CD4-positive, CD25-positive, alpha-beta regulatory T cell (primary cell): ENCODE measurements at regions not wholly inside any gene's neighbourhood (a gene's known extent, or its start where the extent isn't known, plus 50 kb on each side); places are given as distances from the start of the nearest gene placed in this dataset.
A peak's percentile ranks its signal among the peaks of the same experiment; 100 is the strongest.

ENCODE experiments used
- ATAC-seq, 2 donors: fragments of 150-1000 bp; cut with Tn5 transposase; one replicate each; pipeline ENCODE4 v1.10.0; 2021; ENCODE audit warnings: low read depth in 2 of 2, moderate number of reproducible peaks in 2 of 2, moderate library complexity in 1 of 2
- DNase-seq, 3 donors: peaks; one replicate each; pipeline versions ENCODE4 v3.0.0 to v3.0.0-alpha.2; 2012 to 2022; ENCODE audit warnings: mixed read lengths in 1 of 3
- H3K27ac ChIP-seq: one replicate; pipeline ENCODE4 v1.7.0; 2013; ENCODE audit warnings: mild to moderate bottlenecking, low read length; ENCODE audit not compliant: insufficient read depth, poor library complexity, severe bottlenecking
- H3K27me3 ChIP-seq: one replicate; pipeline ENCODE4 v1.7.0; 2013; ENCODE audit warnings: low read length; ENCODE audit not compliant: control insufficient read depth, insufficient read depth
- H3K36me3 ChIP-seq: one replicate; pipeline ENCODE4 v1.7.0; 2013; ENCODE audit warnings: mild to moderate bottlenecking, low read length, moderate library complexity; ENCODE audit not compliant: control insufficient read depth, insufficient read depth
- H3K4me1 ChIP-seq: 2 replicates; pipeline ENCODE4 v1.7.0; 2013; ENCODE audit warnings: mild to moderate bottlenecking, low read length; ENCODE audit not compliant: insufficient read depth, control insufficient read depth, poor library complexity, severe bottlenecking
- H3K4me3 ChIP-seq: one replicate; pipeline ENCODE4 v1.7.0; 2013; ENCODE audit warnings: low read depth, mild to moderate bottlenecking, low read length, moderate library complexity
- H3K9me3 ChIP-seq, 2 experiments: 1 replicate in 1 of 2; 2 replicates in 1 of 2; pipeline ENCODE4 v1.7.0; 2013; ENCODE audit warnings: low read length in 2 of 2, mild to moderate bottlenecking in 1 of 2, moderate library complexity in 1 of 2; ENCODE audit not compliant: control insufficient read depth in 2 of 2
- H3K27ac Mint-ChIP-seq, 3 donors: one replicate each; pipeline ENCODE4 v1.8.0; 2020 to 2022; ENCODE audit warnings: mild to moderate bottlenecking in 3 of 3, mixed read lengths in 3 of 3, moderate library complexity in 2 of 3
- H3K27me3 Mint-ChIP-seq: one replicate; pipeline ENCODE4 v1.8.0; 2022; ENCODE audit warnings: mild to moderate bottlenecking, mixed read lengths
- H3K36me3 Mint-ChIP-seq: one replicate; pipeline ENCODE4 v1.8.0; 2020; ENCODE audit warnings: mixed read lengths
- H3K4me1 Mint-ChIP-seq, 4 donors: one replicate each; pipeline ENCODE4 v1.8.0; 2020 to 2022; ENCODE audit warnings: mixed read lengths in 4 of 4, mild to moderate bottlenecking in 1 of 4
- H3K4me3 Mint-ChIP-seq, 4 donors: one replicate each; pipeline ENCODE4 v1.8.0; 2020 to 2022; ENCODE audit warnings: mild to moderate bottlenecking in 4 of 4, mixed read lengths in 4 of 4, moderate library complexity in 3 of 4
- H3K9me3 Mint-ChIP-seq, 7 donors: one replicate each; pipeline ENCODE4 v1.8.0; 2020 to 2022; ENCODE audit warnings: mixed read lengths in 7 of 7, mild to moderate bottlenecking in 3 of 7, moderate library complexity in 2 of 7

- H3K4me3 ChIP-seq, result no peak overlapping the region
- H3K4me1 ChIP-seq, result no peaks in the 10 kb centered on the region
- Mint-ChIP-seq H3K27me3 (no peaks in the 10 kb centered on the region), H3K4me1 (peaks cover 0 to 5% (median 1%) of the 10 kb centered on the region in 4 donors), H3K9me3 (peaks cover 0 to 1% (median 0%) of the 10 kb centered on the region in 7 donors), H3K4me3 (no peak overlapping the region), H3K27ac (no peak overlapping the region), H3K36me3 (no peaks in the 10 kb centered on the region)
- DNase-seq (no peak), ATAC-seq (no peak)
- H3K36me3 ChIP-seq, result no peaks in the 10 kb centered on the region
- no peak overlapping the region for H3K27ac ChIP-seq
- H3K9me3 ChIP-seq, result no peaks in the 10 kb centered on the region
- H3K27me3 ChIP-seq, result no peaks in the 10 kb centered on the region
Measured at GRCh38 chr14:61638595-61639387, 56.5 kb upstream of the HIF1A start.

- no peaks in the 10 kb centered on the region for H3K27me3 ChIP-seq
- peaks cover 0 to 11% (median 3%) of the 10 kb centered on the region in 4 donors for H3K4me1 Mint-ChIP-seq
- no peaks in the 10 kb centered on the region for H3K4me1 ChIP-seq
- H3K9me3 ChIP-seq, result no peaks in the 10 kb centered on the region
- H3K27ac Mint-ChIP-seq, result no peak overlapping the region
- DNase-seq (no peak), ATAC-seq (no peak)
- no peaks in the 10 kb centered on the region for H3K36me3 Mint-ChIP-seq
- H3K9me3 Mint-ChIP-seq, result peaks cover 0 to 1% (median 0%) of the 10 kb centered on the region in 7 donors
- H3K27ac ChIP-seq, result no peak overlapping the region
- no peak overlapping the region for H3K4me3 Mint-ChIP-seq
- peaks cover 7% of the 10 kb centered on the region for H3K27me3 Mint-ChIP-seq
- no peaks in the 10 kb centered on the region for H3K36me3 ChIP-seq
- H3K4me3 ChIP-seq, result no peak overlapping the region
Measured at GRCh38 chr14:61640158-61641136, 54.9 kb upstream of the HIF1A start.

- Mint-ChIP-seq H3K27ac (no peak overlapping the region), H3K27me3 (peaks cover 7% of the 10 kb centered on the region), H3K4me3 (no peak overlapping the region), H3K36me3 (no peaks in the 10 kb centered on the region), H3K9me3 (peaks cover 0 to 1% (median 0%) of the 10 kb centered on the region in 7 donors), H3K4me1 (peaks cover 0 to 11% (median 3%) of the 10 kb centered on the region in 4 donors)
- Histone ChIP-seq H3K36me3 (no peaks in the 10 kb centered on the region), H3K4me3 (no peak overlapping the region), H3K9me3 (no peaks in the 10 kb centered on the region), H3K27me3 (no peaks in the 10 kb centered on the region), H3K27ac (no peak overlapping the region), H3K4me1 (no peaks in the 10 kb centered on the region)
- no peak for DNase-seq
- no peak for ATAC-seq
Measured at GRCh38 chr14:61641914-61642613, 53.2 kb upstream of the HIF1A start.

GRCh38 chr14:61642614-61642982 lies 52.7 kb upstream of the HIF1A start:
- H3K27ac ChIP-seq, result no peak overlapping the region
- DNase-seq (no peak), ATAC-seq (no peak)
- Mint-ChIP-seq H3K27ac (no peak overlapping the region), H3K4me3 (no peak overlapping the region), H3K9me3 (peaks cover 0 to 1% (median 0%) of the 10 kb centered on the region in 7 donors), H3K36me3 (no peaks in the 10 kb centered on the region), H3K4me1 (peaks cover 0 to 11% (median 3%) of the 10 kb centered on the region in 4 donors), H3K27me3 (peaks cover 7% of the 10 kb centered on the region)
- no peaks in the 10 kb centered on the region for H3K36me3 ChIP-seq
- no peaks in the 10 kb centered on the region for H3K4me1 ChIP-seq
- no peaks in the 10 kb centered on the region for H3K27me3 ChIP-seq
- H3K4me3 ChIP-seq, result no peak overlapping the region
- no peaks in the 10 kb centered on the region for H3K9me3 ChIP-seq

GRCh38 chr14:61643555-61643954 lies 51.8 kb upstream of the HIF1A start:
- Mint-ChIP-seq H3K9me3 (no peaks in the 10 kb centered on the region), H3K27me3 (peaks cover 7% of the 10 kb centered on the region), H3K36me3 (no peaks in the 10 kb centered on the region), H3K27ac (no peak overlapping the region), H3K4me1 (peaks cover 0 to 15% (median 8%) of the 10 kb centered on the region in 4 donors), H3K4me3 (no peak overlapping the region)
- Histone ChIP-seq H3K4me3 (no peak overlapping the region), H3K27me3 (no peaks in the 10 kb centered on the region), H3K36me3 (no peaks in the 10 kb centered on the region), H3K27ac (no peak overlapping the region), H3K4me1 (peaks cover under 1% of the 10 kb centered on the region), H3K9me3 (no peaks in the 10 kb centered on the region)
- DNase-seq (no peak), ATAC-seq (no peak)

- peaks cover 1 to 17% (median 12%) of the 10 kb centered on the region in 4 donors for H3K4me1 Mint-ChIP-seq
- H3K27ac ChIP-seq, result no peak overlapping the region
- no peak for ATAC-seq
Measured at GRCh38 chr14:61644175-61644574, 51.1 kb upstream of the HIF1A start.

GRCh38 chr14:61644834-61645233 lies 50.5 kb upstream of the HIF1A start:
- DNase-seq, result peak in 1 of 3 donors; percentile 7
- Mint-ChIP-seq H3K4me3 (no peak overlapping the region), H3K27me3 (peaks cover 7% of the 10 kb centered on the region), H3K9me3 (no peaks in the 10 kb centered on the region), H3K27ac (no peak overlapping the region), H3K4me1 (peaks cover 7 to 24% (median 16%) of the 10 kb centered on the region in 4 donors), H3K36me3 (no peaks in the 10 kb centered on the region)
- no peaks in the 10 kb centered on the region for H3K36me3 ChIP-seq
- ATAC-seq, result peak in 1 of 2 donors; percentile 47
- no peak overlapping the region for H3K27ac ChIP-seq
- peaks cover 5% of the 10 kb centered on the region for H3K4me1 ChIP-seq
- H3K9me3 ChIP-seq, result no peaks in the 10 kb centered on the region
- H3K27me3 ChIP-seq, result no peaks in the 10 kb centered on the region
- no peak overlapping the region for H3K4me3 ChIP-seq

More at GRCh38 chr14:61644175-61644574, 51.1 kb upstream of the HIF1A start:
- H3K9me3 ChIP-seq, result no peaks in the 10 kb centered on the region
- Mint-ChIP-seq H3K4me3 (no peak overlapping the region), H3K9me3 (no peaks in the 10 kb centered on the region), H3K27me3 (peaks cover 7% of the 10 kb centered on the region), H3K36me3 (no peaks in the 10 kb centered on the region), H3K27ac (no peak overlapping the region)
- no peak for DNase-seq
- no peak overlapping the region for H3K4me3 ChIP-seq
- no peaks in the 10 kb centered on the region for H3K36me3 ChIP-seq
- peaks cover 5% of the 10 kb centered on the region for H3K4me1 ChIP-seq
- no peaks in the 10 kb centered on the region for H3K27me3 ChIP-seq
